HG02623 (cell line): ENCODE measurements at regions not wholly inside any gene's neighbourhood (a gene's known extent, or its start where the extent isn't known, plus 50 kb on each side); places are given as distances from the start of the nearest gene placed in this dataset.
"Not testable (repeated sequence)": the region's sequence is repeated elsewhere in the genome, so short reads cannot be mapped to it uniquely, and the experiment has no call there.

Experiments
- ATAC-seq: cut with Tn5 transposase; IDR thresholded peaks from one replicate; pipeline ENCODE4 v1.9.1; 2021; ENCODE audit warnings: moderate library complexity; ENCODE audit not compliant: unreplicated experiment

GRCh38 chrY:18393633-18394032 lies 152.9 kb upstream of the HSFY1 start:
- ATAC-seq = not testable (repeated sequence)

- ATAC-seq = not testable (repeated sequence)
These were observed 125.7 kb upstream of the HSFY1 start for GRCh38 chrY:18420846-18421245.

GRCh38 chrY:18421457-18421856 lies 125.1 kb upstream of the HSFY1 start:
- peak; percentile 81 for ATAC-seq

- ATAC-seq = peak; percentile 53
These were observed 122.4 kb upstream of the HSFY1 start for GRCh38 chrY:18423970-18424608.

GRCh38 chrY:18433540-18433939 lies 113.0 kb upstream of the HSFY1 start:
- not testable (repeated sequence) for ATAC-seq

- peak; percentile 94 for ATAC-seq
These were observed 100.7 kb upstream of the HSFY1 start for GRCh38 chrY:18445853-18446252.

- not testable (repeated sequence) for ATAC-seq
These were observed 93.7 kb upstream of the HSFY1 start for GRCh38 chrY:18452815-18453214.

- ATAC-seq = not testable (repeated sequence)
These were observed 87.4 kb upstream of the HSFY1 start for GRCh38 chrY:18459136-18459535.

GRCh38 chrY:18461211-18461911 lies 85.2 kb upstream of the HSFY1 start:
- ATAC-seq = not testable (repeated sequence)

- ATAC-seq = not testable (repeated sequence)
These were observed 81.7 kb upstream of the HSFY1 start for GRCh38 chrY:18464812-18465211.

GRCh38 chrY:18466661-18467060 lies 79.9 kb upstream of the HSFY1 start:
- not testable (repeated sequence) for ATAC-seq

- not testable (repeated sequence) for ATAC-seq
These were observed 63.2 kb upstream of the HSFY1 start for GRCh38 chrY:18483354-18483753.
